ENCODE measurements at regions not wholly inside any gene's neighbourhood (a gene's known extent, or its start where the extent isn't known, plus 50 kb on each side); places are given as distances from the start of the nearest gene placed in this dataset.
"Not testable (repeated sequence)": the region's sequence is repeated elsewhere in the genome, so short reads cannot be mapped to it uniquely, and the experiment has no call there.

DNA sequence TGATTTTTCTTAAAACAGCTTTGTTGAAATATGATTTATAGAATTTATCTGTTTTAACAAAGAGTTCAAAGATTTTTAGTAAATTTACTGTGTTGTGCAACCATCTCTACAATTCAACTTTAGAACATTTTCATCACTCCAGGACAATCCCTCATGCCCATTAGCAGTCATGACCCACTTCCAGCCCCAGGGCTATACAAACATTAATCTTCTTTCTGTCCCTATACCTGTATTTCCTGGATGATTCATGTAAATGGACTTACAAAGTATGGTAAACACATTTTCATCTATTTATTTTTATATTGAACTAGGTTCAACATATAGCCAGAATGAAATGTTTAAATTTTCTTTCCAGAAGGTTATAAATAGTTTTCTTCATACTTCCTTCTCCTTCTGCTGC is 127.8 kb upstream of the CCDC180 start:
- no peak for DNase-seq (ENCODE audit: low read depth, low spot score)

DNA sequence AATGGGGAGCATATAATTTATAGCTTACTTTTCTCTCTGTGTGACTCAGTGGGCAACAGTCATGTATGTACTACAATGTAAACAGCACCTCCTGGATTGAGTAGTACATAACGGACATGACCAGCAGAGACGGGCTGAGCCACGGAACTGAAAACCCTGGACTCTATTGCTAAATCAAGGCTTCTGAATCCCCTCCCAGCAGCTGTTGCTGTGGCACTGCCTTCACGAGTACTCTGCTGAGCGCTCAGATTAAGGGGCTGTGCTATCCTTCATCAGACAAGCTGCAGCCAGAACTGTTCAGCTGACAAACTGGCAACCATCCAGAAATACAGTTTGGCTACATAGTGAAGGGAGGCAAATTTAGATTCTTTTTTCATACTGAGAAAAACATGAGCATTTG is 131.3 kb upstream of the CCDC180 start:
- DNase-seq (ENCODE audit: low read depth, low spot score): no peak

DNA sequence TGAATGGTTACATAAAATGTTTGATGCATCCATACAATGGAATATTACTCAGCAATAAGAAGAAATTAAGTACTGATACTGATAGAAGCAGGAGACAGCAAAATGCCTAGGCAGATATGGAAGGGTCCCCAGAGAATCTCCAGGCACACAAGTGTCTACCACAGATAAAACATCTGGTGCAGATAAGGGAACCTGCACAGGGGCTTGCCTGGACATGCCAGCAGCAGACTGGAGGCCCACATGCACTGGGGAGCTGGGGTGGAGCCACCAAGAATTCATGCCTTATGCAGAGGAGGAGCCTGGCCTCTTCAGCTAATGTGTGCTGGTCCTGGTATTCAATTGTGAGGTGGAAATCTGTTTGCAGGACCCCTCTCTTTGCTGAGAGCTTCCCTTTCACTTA is 129.2 kb upstream of the CTSV start:
- DNase-seq (ENCODE audit: low read depth, low spot score): peak; percentile 14

DNA sequence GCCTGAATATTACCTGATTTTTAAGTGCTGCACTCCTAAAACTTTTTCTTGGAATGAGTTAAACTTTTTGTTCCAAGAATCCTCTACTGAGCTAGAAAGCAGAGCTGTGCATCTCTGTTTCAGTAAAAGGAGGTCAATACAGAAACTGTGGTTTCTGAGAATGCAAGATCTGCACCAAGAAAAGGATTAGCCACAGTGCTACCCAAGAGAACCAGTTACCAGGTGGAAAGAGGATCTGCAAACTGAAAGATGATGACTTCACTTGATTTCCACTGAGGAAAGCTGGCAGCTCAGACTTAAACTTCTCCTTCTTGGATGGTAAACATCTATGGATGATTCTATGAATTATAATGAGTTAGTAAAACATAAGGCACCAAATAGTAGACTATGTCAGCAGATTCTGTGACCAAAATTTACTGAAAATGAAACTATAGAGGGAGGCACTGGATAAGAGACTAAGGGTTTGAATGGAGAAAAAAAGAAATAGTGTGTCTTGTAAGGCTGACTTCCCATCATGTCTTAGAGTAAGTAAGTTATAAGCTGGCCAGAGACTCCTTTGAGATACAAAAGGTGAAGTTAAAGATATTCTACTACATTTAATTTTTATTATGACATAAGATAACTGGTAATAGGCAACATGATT is 127.7 kb upstream of the CTSV start:
- not testable (repeated sequence) for DNase-seq (ENCODE audit: low read depth, low spot score)

DNA sequence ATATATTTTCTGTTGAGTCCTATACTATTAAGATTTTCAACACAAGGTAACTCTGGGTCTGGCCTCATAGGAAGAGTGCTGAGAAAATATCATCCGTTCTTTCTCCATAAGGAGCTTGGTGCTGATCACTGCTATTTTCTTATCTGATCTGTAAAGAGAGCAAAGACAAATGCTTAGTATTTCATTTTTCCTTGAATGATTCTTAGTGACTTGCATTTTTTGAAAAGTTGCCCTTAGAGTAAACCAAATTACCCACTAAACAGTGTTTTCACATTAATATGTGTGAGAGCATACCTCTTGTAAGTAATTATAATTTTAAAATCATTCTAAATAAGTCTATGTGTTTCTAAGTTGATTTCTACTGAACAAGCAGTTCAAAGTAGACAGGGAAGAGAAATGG is 121.3 kb upstream of the CTSV start:
- no peak for DNase-seq (ENCODE audit: low read depth, low spot score)

DNA sequence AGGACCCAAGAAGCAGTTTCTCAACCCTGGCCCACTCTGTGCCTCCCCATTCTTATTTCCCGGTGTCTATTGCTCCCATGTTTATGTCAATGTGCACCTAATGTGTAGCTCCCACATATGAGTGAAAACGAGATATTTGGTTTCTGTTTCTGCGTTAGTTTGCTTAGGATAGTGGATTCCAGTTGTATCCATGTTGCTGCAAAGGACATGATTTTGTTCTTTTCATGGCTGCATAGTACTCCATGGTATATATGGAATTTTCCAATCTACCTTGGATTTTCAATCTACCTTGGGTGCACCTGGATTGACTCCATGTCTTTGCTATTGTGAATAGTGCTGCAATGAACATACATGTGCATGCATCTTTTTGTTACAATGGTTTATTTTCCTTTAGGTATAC is 119.8 kb upstream of the CTSV start:
- not testable (repeated sequence) for DNase-seq (ENCODE audit: low read depth, low spot score)

DNA sequence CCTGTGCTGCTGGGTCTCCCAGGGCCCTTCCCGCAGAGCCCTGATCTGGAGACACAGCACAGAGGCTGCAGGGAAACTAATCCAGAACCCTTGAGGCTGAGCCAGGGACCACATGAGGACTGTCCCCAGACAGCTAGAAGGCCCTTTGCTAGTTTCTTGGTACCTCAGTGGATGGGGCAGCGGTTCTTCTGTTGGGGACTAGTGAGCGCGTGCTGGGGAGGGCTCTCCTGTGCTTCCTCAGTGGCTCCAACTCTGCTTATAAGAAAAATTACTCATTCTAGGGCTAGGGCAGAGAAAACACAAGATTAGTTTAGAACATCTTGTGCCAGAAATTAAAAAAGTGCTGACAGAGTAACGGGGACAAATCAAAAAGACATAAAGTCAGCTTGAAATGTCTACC is 116.5 kb upstream of the CTSV start:
- DNase-seq (ENCODE audit: low read depth, low spot score): not testable (repeated sequence)

DNA sequence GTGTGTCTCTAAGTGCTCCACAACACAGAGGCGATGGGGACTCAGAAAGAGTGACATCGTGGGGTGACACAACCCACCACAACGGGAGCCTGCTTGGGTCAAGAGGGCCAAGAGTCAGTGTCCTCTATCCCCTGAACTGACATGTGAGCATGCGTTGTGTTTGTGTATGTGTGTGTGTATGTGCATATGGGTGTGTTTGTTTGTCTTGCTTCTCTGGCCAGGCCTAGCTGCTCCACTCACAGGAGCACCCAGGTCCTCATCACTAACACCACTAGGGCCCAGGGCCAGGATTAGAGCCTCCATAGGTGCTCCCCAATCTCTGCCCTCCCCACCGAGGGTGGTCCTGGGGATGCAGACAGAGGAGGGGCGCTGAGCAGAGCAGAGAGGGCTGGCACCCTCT is 115.0 kb upstream of the CTSV start:
- no peak for DNase-seq (ENCODE audit: low read depth, low spot score)

DNA sequence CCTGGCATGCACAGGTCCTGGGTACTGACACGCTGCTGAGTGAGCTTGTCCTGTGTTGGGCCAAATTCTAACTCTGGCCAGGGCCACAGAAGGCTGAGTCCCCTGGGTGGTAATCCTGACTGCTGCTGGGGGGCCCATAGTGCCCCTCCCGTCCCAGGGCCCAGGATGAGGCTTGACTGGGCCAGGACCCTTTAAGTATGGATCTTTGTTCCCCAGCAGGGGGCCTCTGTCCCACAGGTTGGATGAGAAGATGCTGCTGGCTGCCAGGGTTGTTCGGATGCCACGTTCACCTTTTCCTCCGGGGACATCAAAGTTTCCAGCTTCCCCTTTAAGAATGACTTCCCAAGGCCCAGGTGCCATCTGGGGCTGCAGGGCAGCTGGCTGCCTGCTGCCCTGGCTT is 114.2 kb upstream of the CTSV start:
- not testable (repeated sequence) for DNase-seq (ENCODE audit: low read depth, low spot score)

DNA sequence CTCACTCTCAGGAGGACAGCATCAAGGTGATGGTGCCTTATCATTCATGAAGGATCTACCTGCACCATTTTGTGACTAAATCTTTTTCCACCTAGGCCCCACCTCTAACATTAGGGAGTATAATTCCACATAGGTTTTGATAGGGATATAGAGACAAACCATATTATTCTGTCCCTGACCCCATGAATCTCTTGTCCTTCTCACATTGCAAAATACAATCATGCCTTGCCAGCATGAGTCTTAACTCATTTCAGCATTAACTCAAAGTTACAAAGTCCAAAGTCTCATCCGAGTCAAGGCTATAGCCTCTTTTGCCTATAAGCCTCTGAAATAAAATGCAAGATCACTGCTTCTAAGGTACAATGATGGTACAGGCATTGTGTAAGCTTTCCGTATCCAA is 111.5 kb upstream of the CTSV start:
- not testable (repeated sequence) for DNase-seq (ENCODE audit: low read depth, low spot score)

DNA sequence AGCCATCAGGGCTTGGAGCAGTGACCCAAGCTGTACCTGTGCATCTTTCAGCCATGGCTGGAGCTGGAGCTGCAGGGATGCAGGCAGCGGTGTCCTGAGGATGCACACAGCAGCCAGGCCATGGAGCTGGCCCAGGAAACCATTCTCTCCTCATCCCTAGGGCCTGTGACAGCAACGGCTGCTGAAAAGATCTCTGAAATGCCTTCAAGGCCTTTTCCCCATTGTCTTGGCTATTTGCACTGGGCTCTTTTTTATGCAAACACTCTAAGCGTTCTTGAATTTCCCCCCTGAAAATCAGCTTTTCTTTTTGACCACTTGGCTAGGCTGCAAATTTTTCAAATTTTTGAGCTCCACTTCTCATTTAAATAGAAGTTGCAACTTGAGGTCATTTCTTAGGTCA is 109.5 kb upstream of the CTSV start:
- peak; percentile 74 for DNase-seq (ENCODE audit: low read depth, low spot score)

DNA sequence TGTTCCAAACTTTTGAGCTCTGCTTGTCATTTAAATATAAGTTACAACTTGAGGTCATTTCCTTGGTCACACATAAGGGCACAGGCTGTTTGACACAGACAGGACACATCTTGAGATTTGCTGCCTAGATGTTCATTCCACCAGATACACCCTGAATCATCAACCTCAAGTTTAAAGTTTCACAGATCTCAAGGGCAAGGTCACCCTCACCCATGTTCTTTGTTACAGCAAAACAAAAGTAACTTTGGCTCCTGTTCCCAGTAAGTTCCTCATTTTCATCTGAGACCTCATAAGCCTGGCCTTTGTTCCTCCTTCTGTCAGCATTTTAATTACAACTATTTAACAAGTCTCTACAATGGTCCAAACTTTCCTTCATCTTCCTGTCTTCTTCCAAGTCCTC is 106.7 kb upstream of the CTSV start:
- not testable (repeated sequence) for DNase-seq (ENCODE audit: low read depth, low spot score)

DNA sequence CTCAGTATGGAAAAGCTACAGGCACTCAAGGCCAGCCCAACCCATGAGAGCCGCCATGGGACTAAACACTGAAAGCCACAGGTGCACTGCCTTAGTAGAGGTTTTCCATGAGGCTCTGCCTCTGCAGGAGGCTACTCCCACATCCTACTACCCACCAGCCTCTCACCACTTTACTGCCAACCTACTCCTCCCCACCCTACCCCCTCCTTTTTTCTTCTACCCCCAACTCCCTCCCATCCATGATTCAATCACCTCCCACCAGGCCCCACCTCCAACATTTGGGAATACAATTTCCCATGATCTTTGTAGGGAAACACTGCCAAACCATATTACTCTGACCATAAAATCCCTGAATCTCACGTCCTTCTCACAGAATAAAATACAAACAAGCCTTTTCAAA is 101.6 kb upstream of the CTSV start:
- DNase-seq (ENCODE audit: low read depth, low spot score): no peak

DNA sequence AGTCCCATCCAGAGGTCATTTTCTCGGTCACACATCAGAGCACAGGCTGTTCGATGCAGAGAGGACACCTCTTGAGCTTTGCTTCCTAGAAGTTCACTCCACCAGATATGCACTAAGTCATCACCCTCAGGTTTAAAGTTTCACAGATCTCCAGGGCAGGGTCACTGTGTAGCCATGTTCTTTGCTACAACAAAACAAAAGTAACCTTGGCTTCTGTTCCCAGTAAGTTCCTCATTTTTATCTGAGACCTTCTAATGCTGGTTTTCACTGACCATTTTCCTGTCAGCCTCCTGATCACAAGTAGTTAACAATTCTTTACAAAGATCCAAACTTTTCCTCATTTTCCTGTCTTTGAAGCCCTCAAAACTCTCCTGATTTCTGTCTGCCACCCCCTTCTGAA is 97.5 kb upstream of the CTSV start:
- no peak for DNase-seq (ENCODE audit: low read depth, low spot score)

DNA sequence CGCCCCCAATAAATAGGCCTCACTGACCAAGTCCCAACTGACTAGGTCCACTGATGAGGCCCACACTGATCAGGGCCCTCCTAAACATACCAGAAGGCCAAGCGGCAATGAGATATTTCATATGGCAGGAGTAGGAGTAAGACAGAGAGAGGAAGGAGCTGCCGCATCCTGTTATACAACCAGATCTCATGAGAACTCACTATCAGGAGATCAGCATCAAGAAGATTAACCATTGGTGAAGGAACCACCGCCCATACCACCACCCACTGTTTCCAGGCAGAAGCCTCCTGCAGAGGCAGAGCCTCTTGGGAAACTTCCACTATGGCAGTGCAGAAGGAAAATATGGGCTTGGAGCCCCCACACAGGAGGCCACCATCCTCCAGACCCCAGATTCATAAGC is 95.0 kb upstream of the CTSV start:
- DNase-seq (ENCODE audit: low read depth, low spot score): not testable (repeated sequence)

DNA sequence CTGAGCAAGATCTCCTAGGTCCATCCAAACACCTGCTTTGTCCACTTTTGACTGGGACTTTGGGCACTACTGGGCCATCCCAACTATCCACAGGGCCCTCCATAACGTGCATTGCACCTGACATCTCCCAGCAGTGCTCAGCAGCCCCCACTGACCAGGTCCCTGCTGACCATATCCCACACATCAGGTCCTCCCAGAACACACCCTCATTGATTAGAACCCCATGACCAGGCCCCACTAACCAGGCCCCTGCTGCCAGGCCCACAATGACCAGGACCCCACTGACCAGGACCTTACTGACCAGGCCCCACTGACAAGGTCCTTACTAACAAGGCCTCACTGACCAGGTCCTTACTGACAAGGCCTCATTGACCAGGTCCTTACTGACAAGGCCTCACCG is 93.9 kb upstream of the CTSV start:
- no peak for DNase-seq (ENCODE audit: low read depth, low spot score)

DNA sequence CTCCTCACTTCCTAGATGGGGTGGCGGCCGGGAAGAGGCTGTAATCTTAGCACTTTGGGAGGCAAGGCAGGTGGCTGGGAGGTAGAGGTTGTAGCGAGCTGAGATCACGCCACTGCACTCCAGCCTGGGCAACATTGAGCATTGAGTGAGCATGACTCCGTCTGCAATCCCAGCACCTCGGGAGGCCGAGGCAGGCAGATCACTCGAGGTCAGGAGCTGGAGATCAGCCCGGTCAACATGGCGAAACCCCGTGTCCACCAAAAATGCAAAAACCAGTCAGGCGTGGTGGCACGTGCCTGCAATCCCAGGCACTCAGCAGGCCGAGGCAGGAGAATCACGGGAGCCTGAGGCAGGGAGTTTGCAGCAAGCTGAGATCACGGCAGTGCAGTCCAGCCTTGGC is 91.9 kb upstream of the CTSV start:
- DNase-seq (ENCODE audit: low read depth, low spot score): not testable (repeated sequence)

DNA sequence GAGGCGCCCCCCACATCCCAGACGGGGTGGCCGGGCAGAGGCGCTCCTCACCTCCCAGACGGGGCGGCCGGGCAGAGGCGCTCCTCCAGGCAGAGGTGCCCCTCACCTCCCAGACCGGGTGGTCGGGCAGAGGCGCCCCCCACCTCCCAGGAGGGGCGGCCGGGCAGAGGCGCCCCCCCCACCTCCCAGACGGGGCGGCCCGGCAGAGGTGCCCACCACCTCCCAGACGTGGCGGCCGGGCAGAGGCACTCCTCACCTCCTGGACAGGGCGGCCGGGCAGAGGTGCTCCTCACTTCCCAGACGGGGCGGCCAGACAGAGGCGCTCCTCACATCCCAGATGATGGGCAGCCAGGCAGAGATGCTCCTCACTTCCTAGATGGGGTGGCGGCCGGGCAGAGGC is 91.4 kb upstream of the CTSV start:
- DNase-seq (ENCODE audit: low read depth, low spot score): not testable (repeated sequence)

DNA sequence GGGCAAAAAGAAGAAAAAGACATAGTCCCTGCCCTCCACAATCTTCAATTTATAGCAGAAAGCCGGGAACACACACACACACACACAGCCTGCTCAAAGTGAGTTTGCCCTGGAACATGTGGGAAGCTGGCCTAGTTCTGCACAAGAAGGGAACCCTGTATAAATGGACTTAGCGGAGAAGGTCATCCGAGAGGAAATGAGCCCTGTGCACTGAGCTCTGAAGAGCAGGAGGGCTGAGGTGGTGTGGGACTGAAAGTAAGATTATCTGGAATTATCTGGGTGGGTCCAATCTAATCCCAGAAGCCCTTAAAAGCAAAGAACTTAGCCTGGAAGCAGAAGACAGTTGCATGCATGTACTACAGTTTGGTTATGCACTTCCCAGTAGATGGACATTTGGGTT is 90.0 kb upstream of the CTSV start:
- DNase-seq (ENCODE audit: low read depth, low spot score): no peak

DNA sequence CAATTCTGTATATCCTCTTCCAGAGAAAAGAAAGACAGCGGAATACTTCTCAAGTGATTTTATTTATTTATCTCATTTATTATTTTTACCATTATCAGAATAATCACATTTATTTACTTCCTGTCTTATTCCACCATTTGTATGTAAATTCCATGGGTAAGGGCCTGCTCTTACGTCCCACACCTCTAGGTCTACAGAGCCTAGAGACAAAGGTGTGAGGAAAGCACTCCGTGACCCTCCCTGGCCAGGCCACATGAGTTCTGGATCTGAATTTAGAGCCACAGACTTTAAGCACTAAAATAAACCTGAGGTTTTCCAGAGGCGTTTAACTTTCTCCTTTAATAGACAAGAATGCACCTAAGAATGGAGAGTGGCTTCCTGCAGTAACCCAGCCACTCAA is 85.3 kb upstream of the CTSV start:
- no peak for DNase-seq (ENCODE audit: low read depth, low spot score)

DNA sequence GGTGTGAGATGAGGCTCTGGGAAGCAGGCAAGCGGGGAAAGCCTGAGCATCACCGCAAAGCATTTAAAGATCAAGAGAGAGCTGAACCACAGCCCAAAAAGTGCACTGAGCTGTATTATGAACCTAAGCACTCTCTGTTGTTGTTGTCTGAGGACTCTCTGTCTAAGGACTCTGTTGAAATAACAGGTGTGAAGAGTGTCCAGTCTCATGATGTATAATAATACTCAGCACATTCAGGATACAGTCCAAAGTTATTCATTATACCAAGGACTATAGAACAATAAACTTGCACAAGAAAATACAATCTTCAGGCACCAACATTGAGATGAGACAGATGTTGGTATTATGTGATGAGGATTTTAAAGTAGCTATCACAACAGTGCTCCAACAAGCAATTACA is 71.8 kb upstream of the CTSV start:
- no peak for DNase-seq (ENCODE audit: low read depth, low spot score)

DNA sequence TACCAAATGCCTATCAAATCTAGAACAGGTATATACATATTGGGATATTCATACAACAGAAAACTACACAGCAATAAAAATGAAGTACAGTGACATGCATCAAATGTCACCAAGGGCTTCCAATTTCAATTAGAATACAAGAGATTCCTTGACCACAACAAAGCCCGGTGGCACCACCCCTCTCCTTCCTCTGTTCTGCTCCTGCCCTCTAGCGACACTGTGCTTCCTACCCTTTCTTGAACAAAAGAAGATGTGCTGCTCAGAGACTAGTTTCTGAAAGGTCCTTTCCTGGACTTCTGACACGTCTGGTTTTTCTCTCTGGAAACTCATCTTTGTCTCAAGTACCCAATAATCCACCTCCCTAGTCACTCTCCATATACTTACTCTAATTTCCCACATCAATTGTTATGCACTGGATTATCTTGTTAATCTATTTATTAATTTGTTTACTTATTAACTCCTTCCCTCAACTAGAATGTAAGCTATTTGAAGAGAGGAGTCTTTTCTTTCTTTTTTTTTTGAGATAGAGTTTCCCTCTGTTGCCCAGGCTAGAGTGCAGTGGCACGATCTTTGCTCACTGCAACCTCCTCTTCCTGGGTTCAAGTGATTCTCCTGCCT is 70.4 kb upstream of the CTSV start:
- peak; percentile 81 for DNase-seq (ENCODE audit: low read depth, low spot score)

DNA sequence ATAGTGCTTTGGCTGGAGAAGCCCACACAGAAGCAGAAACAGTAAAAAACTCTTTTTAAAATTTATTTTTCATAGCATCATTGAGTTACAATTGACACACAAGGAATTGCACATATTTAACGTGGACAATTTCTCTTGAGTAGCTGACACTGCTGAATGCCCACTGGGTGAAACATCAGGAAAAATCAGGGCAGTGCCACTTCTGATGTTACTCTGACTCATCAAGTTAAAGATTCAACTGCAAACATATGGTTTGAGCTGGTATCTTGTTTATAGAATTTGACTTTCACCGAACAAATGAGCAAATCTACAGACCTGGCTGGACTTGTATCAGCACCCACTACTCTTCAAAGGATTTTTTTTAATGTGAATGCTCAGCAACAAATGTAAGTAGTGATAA is 66.3 kb upstream of the CTSV start:
- DNase-seq (ENCODE audit: low read depth, low spot score): not testable (repeated sequence)

Data from ELF-1 (cell line).